ENCODE measurements at regions not wholly inside any gene's neighbourhood (a gene's known extent, or its start where the extent isn't known, plus 50 kb on each side); places are given as distances from the start of the nearest gene placed in this dataset.

- ATAC-seq: no peak
Observed at GRCh38 chr13:30116379-30116778, 191.0 kb downstream of the KATNAL1 start.

GRCh38 chr13:30115257-30115600, 192.1 kb downstream of the KATNAL1 start:
- peaks cover 19% of the 10 kb centered on the region for H3K27me3 Mint-ChIP-seq (ENCODE audit: insufficient read depth, low read depth, poor library complexity)
- no peak overlapping the region for H2AFZ ChIP-seq

More at GRCh38 chr13:30116379-30116778, 191.0 kb downstream of the KATNAL1 start:
- Histone ChIP-seq H3K36me3 (ENCODE audit: insufficient read depth) (no peaks in the 10 kb centered on the region), H3K4me2 (no peak overlapping the region), H4K20me1 (replicated peaks; ENCODE audit: insufficient read depth) (no peaks in the 10 kb centered on the region; the same call in 1 of the 2 replicates), H3K4me3 (no peak overlapping the region), H3K27me3 (ENCODE audit: insufficient read depth) (0 out of 2 replicates have a peak, but pooled peaks cover 9% of the 10 kb centered on the region), H2AFZ (no peak overlapping the region), H3K9me2 (ENCODE audit: insufficient read depth) (peaks cover 6% of the 10 kb centered on the region; the same call in 1 of the 2 replicates), H3K27ac (ENCODE audit: low read depth) (no peak overlapping the region), H3K79me2 (replicated peaks; ENCODE audit: insufficient read depth) (no peaks in the 10 kb centered on the region), H3F3A (replicated peaks; ENCODE audit: low read depth) (no peaks in the 10 kb centered on the region), H3K4me1 (ENCODE audit: insufficient read depth) (peaks cover 6% of the 10 kb centered on the region)
- Mint-ChIP-seq H3K27ac (no peak overlapping the region), H3K4me3 (no peak overlapping the region), H3K4me1 (peaks cover 36% of the 10 kb centered on the region), H3K27me3 (ENCODE audit: insufficient read depth, low read depth, poor library complexity) (peaks cover 19% of the 10 kb centered on the region), H3K9me3 (no peaks in the 10 kb centered on the region; the same call in 1 of the 3 replicates), H3K36me3 (ENCODE audit: low read depth) (no peaks in the 10 kb centered on the region; the same call in 2 of the 3 replicates)
- DNase-seq (ENCODE audit: low spot score): no peak
- TF ChIP-seq ZNF331 (CRISPR knock-in tag; IDR thresholded peaks at IDR 0.05; ENCODE audit: low read depth) (no peak), REST (IDR thresholded peaks at IDR 0.05; ENCODE audit: unreplicated experiment) (no peak), JUNB (IDR thresholded peaks at IDR 0.05; ENCODE audit: unreplicated experiment) (no peak)

GRCh38 chr13:30114571-30115256, 192.6 kb downstream of the KATNAL1 start:
- Mint-ChIP-seq H3K4me1 (peaks cover 36% of the 10 kb centered on the region), H3K27me3 (ENCODE audit: insufficient read depth, low read depth, poor library complexity) (peaks cover 19% of the 10 kb centered on the region), H3K27ac (no peak overlapping the region), H3K9me3 (no peaks in the 10 kb centered on the region; the same call in 1 of the 3 replicates), H3K36me3 (ENCODE audit: low read depth) (no peaks in the 10 kb centered on the region; the same call in 2 of the 3 replicates), H3K4me3 (peak overlapping the region; percentile 77)
- 0 out of 2 replicates have a peak, but pooled peaks cover 9% of the 10 kb centered on the region for H3K27me3 ChIP-seq (ENCODE audit: insufficient read depth)
- no peaks in the 10 kb centered on the region; the same call in 1 of the 2 replicates for H4K20me1 ChIP-seq (replicated peaks; ENCODE audit: insufficient read depth)
- peak; percentile 93 for DNase-seq (ENCODE audit: low spot score)
- H3F3A ChIP-seq (replicated peaks; ENCODE audit: low read depth): no peaks in the 10 kb centered on the region
- H2AFZ ChIP-seq: peak overlapping the region; percentile 94
- no peaks in the 10 kb centered on the region for H3K9me2 ChIP-seq (ENCODE audit: insufficient read depth)
- H3K27ac ChIP-seq (ENCODE audit: low read depth): no peak overlapping the region
- H3K4me2 ChIP-seq: peak overlapping the region; percentile 89
- TF ChIP-seq CREB1 (CRISPR knock-in tag; IDR thresholded peaks at IDR 0.05; ENCODE audit: low read depth) (peak; percentile 63; the same call in 1 of the 2 replicates), EZH2phosphoT487 (IDR thresholded peaks at IDR 0.05; ENCODE audit: unreplicated experiment) (no peak), CTCF (conservative IDR thresholded peaks at IDR 0.05; ENCODE audit: low read depth in 2 of 2) (peak; percentile 85 to 86), POLR2AphosphoS5 (IDR thresholded peaks at IDR 0.05; ENCODE audit: low read depth) (peak; percentile 56)
- peak; percentile 85 for ATAC-seq
- H3K79me2 ChIP-seq (replicated peaks; ENCODE audit: insufficient read depth): no peaks in the 10 kb centered on the region
- peak overlapping the region; percentile 69 for H3K4me3 ChIP-seq
- H3K36me3 ChIP-seq (ENCODE audit: insufficient read depth): no peaks in the 10 kb centered on the region
- H3K4me1 ChIP-seq (ENCODE audit: insufficient read depth): peaks cover 8% of the 10 kb centered on the region

More at GRCh38 chr13:30115257-30115600, 192.1 kb downstream of the KATNAL1 start:
- Histone ChIP-seq H3K27ac (ENCODE audit: low read depth) (no peak overlapping the region), H3K79me2 (replicated peaks; ENCODE audit: insufficient read depth) (no peaks in the 10 kb centered on the region), H3F3A (replicated peaks; ENCODE audit: low read depth) (no peaks in the 10 kb centered on the region), H3K4me1 (ENCODE audit: insufficient read depth) (peaks cover 6% of the 10 kb centered on the region), H3K36me3 (ENCODE audit: insufficient read depth) (no peaks in the 10 kb centered on the region), H3K27me3 (ENCODE audit: insufficient read depth) (0 out of 2 replicates have a peak, but pooled peaks cover 9% of the 10 kb centered on the region), H4K20me1 (replicated peaks; ENCODE audit: insufficient read depth) (no peaks in the 10 kb centered on the region; the same call in 1 of the 2 replicates), H3K4me3 (peak overlapping the region; percentile 69; the same call in 1 of the 2 replicates), H3K4me2 (peak overlapping the region; percentile 35; the same call in 1 of the 2 replicates), H3K9me2 (ENCODE audit: insufficient read depth) (no peaks in the 10 kb centered on the region)
- TF ChIP-seq NANOG (IDR thresholded peaks at IDR 0.05; ENCODE audit: borderline replicate concordance): no peak
- Mint-ChIP-seq H3K4me3 (peak overlapping the region; percentile 65), H3K36me3 (ENCODE audit: low read depth) (no peaks in the 10 kb centered on the region; the same call in 2 of the 3 replicates), H3K4me1 (peaks cover 36% of the 10 kb centered on the region), H3K27ac (no peak overlapping the region), H3K9me3 (no peaks in the 10 kb centered on the region; the same call in 1 of the 3 replicates)
- DNase-seq (ENCODE audit: low spot score): no peak
- ATAC-seq: no peak

Data from GM23338 (cell line).